SKM-1 (cell line): ENCODE measurements at regions not wholly inside any gene's neighbourhood (a gene's known extent, or its start where the extent isn't known, plus 50 kb on each side); places are given as distances from the start of the nearest gene placed in this dataset.
"Not testable (repeated sequence)": the region's sequence is repeated elsewhere in the genome, so short reads cannot be mapped to it uniquely, and the experiment has no call there.

ENCODE experiments used
- DNase-seq: peaks from one replicate; lab custom pipeline; 2025; ENCODE audit not compliant: unreplicated experiment; lab: John Stamatoyannopoulos, UW

GRCh38 chr13:88377852-88378251 lies 706.7 kb downstream of the SLITRK5 start:
- DNase-seq, result no peak

- DNase-seq, result no peak
These were observed 713.4 kb downstream of the SLITRK5 start for GRCh38 chr13:88384542-88384941.

DNA sequence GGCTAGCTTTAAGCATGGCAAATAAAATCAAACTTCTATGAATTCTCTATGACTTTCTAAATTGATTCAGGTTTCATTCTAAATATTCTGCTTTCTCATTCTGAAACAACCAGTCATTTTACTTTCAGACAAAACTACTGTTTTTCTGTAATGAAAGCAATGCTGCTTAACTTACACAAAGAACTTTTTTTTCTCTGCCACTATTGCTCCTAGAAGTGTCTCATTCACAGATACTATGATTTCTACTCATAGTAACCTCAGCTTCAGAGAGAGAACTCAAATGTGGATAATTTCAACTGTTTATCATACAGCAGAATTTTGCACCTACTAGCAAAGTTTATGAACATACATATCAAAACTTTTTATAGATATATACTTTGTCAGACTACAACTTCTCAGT lies 724.6 kb downstream of the SLITRK5 start:
- no peak for DNase-seq

- DNase-seq, result no peak
These were observed 740.5 kb downstream of the SLITRK5 start for GRCh38 chr13:88411696-88412095.

DNA sequence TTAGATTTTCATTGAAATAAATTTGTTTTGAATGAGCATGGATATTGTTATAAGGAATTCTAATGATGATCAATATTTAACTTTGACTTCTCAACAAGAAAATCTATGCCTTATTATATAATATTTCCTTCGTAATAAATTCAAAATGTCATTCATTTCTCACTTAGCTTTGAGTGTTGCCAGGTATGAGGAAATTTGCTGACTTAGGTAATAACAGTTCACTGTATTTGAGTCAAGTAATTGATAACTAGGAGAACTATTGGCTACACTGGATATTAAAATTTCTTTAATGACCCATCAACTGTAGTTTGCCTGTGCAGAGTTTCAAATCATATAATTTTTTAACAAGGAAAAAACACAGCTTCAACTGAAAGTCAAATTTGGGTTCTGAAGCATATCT lies 746.6 kb downstream of the SLITRK5 start:
- no peak for DNase-seq

GRCh38 chr13:88424463-88424862 lies 753.3 kb downstream of the SLITRK5 start:
- DNase-seq, result no peak

DNA sequence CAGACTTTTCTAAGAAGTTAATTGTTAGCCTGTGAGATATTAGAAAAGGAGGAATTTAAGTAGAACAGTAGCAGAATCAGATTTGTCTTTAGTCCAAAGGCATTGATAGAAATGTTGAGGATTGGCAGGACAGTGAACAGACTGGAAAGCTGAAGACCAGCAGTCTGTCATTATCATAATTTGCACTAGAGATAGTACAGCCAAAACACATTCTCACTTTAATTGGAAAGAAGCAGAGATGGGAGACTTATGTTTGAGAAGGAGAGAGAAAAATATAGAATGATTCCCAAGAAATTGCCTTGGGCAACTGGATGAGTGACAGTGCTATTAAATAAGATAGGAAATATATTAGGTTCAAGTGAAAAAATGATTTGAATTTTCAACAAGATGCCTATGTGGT lies 755.5 kb downstream of the SLITRK5 start:
- DNase-seq, result no peak

GRCh38 chr13:88429862-88430261 lies 758.7 kb downstream of the SLITRK5 start:
- DNase-seq, result no peak

DNA sequence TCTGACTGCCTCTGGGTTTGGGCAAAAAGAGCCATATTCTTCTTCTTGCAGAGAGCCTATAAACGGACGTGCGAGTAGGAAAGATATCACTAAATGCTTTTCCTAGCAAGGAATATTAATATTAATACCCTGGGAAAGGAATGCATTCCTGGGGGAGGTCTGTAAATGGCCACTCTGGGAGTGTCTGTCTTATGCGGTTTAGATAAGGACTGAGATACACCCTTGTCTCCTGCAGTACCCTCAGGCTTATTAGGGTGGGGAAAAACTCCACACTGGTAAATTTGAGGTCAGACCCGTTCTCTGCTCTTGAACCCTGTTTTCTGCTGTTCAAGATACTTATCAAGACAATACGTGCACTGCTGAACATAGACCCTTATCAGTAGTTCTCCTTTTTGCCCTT lies 763.8 kb downstream of the SLITRK5 start:
- DNase-seq, result no peak

DNA sequence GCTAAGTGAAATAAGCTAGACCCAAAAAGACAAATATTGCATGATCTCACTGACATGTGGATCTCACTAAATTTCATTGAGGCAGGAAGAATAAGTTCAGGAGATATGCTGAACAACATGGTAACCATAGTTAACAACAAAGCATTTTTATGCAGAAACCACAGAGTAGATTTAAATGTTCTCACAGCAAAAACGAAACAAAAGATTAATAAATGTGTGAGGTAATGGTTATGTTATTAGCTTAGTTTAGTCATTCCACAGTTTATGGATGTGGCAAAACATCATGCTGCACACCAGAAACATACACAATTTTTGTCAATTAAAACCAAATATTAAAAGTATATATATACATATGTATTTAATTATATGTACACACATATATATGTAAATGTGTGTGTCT lies 765.8 kb downstream of the SLITRK5 start:
- no peak for DNase-seq

GRCh38 chr13:88450515-88450914 lies 779.3 kb downstream of the SLITRK5 start:
- DNase-seq, result no peak

DNA sequence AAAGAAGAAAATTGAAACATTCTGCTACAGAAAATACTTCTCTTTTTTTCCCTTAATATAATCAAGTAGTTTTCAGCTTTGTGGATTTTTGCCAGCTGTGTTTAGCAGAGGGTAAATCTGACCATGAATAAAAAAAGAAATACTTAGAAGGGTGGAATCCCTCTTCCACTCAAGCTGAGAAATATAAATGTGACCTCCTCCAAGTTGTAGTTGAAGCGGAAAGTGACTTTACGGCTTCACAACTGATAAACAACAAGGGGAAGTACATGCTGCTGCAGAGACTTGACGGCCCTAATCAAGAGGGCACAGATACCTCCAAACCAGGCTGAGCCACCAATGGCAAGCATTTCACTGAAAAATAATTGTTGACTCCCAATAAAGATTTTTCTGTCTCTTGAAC lies 785.0 kb downstream of the SLITRK5 start:
- no peak for DNase-seq

DNA sequence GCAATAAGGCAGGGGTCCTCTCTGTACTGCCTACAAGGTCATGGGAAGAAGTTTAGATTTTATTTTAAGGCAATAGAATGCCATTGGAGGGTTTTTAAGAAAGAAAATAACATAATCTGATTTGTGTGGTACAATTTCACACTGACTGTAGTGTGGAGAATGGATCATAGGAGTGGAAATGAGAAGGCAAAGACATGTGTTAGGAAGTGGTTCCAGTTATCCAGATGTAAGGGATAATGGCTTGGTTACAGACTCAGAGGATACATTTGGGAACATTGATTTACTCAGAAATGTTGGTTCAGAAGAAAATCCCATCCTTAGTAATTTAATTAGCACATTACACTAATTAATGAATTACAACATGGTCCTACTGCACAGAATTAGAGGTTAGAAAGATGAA lies 788.2 kb downstream of the SLITRK5 start:
- DNase-seq, result no peak

GRCh38 chr13:88461272-88462009 lies 790.3 kb downstream of the SLITRK5 start:
- no peak for DNase-seq

DNA sequence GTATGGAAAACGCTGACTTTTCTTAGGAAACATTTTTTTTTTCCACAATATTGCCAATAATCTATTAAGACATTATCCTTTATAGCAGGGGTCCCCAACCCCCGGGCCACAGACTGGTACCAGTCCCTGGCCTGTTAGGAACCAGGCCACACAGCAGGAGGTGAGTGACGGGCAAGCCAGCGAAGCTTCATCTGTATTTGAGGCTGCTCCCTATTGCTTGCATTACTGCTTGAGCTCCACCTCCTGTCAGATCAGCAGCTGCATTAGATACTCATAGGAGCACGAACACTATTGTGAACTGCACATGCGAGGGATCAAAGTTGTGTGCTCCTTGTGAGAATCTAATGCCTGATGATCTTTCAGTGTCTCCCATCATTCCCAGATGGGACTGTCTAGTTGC lies 793.7 kb downstream of the SLITRK5 start:
- DNase-seq, result no peak

GRCh38 chr13:88472316-88472715 lies 801.1 kb downstream of the SLITRK5 start:
- DNase-seq, result no peak

- no peak for DNase-seq
These were observed 812.0 kb downstream of the SLITRK5 start for GRCh38 chr13:88483202-88483601.

DNA sequence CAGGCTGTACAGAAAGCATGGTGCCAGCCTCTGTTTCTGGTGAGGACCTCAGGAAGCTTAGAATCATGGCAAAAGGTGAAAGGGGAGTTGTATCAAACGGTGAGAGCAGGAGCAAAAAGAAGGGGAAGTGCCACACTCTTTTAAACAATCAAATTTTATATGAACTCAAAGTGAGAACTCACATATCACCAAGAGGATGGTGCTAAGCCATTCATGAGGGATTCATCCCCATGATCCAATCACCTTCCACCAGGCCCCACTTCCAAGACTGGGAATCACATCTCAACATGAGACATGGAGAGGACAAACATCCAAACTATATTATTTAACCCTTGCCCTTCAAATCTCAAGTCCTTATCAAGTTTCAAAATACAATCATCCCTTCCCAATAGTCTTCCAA lies 836.7 kb downstream of the SLITRK5 start:
- DNase-seq, result no peak

DNA sequence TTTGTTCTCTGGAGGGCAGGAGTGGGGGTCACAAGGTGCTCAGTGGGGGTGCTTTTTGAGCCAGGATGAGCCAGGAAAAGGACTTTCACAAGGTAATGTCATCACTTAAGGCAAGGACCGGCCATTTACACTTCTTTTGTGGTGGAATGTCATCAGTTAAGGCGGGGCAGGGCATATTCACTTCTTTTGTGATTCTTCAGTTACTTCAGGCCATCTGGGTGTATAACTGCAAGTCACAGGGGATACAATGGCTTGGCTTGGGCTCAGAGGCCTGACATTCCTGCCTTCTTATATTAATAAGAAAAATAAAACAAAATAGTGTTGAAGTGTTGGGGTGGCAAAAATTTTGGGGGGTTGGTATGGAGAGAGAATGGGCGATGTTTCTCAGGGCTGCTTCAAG lies 841.8 kb downstream of the SLITRK5 start:
- DNase-seq, result not testable (repeated sequence)

- DNase-seq, result no peak
These were observed 855.1 kb downstream of the SLITRK5 start for GRCh38 chr13:88526186-88526852.

DNA sequence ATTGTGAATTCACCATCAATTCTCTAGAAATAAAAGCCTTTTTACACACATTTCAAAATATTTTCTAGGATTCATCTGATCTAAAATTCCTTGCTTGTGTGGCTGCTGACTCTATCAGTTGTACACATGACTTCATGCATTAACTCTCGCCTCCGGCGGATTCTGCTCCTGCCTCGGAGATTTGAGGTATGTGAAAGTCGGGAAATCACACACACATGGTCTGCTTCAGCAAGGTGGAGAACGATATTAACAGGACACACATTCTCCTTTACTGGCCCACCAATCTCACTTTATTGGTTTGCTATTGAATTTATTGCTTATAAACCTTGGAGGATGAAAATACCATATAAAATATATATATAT lies 855.7 kb downstream of the SLITRK5 start:
- no peak for DNase-seq

DNA sequence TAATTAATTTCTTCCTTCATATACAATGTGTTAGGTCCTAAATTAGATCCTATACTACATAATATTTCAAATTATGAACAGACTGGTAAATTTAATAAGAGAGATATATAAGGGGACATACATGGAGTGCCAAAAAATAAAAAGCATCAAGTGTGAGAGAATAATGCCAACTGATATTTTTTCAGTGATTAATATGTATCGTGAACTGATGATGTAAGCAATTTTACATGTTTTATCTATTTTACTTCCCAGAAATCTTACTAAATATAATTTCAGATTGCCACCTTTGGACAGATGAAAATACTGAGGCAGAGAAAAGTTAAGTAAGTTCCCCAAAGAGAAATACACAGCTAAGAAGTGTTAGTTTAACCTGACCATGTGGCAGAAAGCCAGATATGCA lies 870.8 kb downstream of the SLITRK5 start:
- DNase-seq, result no peak

GRCh38 chr13:88544836-88545235 lies 873.7 kb downstream of the SLITRK5 start:
- no peak for DNase-seq
